Hepatocyte (in vitro differentiated cells): ENCODE measurements at regions not wholly inside any gene's neighbourhood (a gene's known extent, or its start where the extent isn't known, plus 50 kb on each side); places are given as distances from the start of the nearest gene placed in this dataset.
"Not testable (repeated sequence)": the region's sequence is repeated elsewhere in the genome, so short reads cannot be mapped to it uniquely, and the experiment has no call there.

Experiments
- DNase-seq: peaks from one replicate; pipeline ENCODE4 v3.0.0-alpha.2; 2016; ENCODE audit warnings: low spot score
- H2AFZ ChIP-seq: fragments of 200-600 bp; sonication (generic); 2 replicates; pipeline ENCODE4 v1.6.0; 2016; ENCODE audit warnings: antibody characterized with exemption, mild to moderate bottlenecking
- H3K27ac ChIP-seq: fragments of 200-600 bp; sonication (generic); 2 replicates; pipeline ENCODE4 v1.5.1; 2016; ENCODE audit warnings: mild to moderate bottlenecking
- H3K27me3 ChIP-seq: fragments of 200-600 bp; sonication (generic); 2 replicates; pipeline ENCODE4 v1.6.1; 2016
- H3K36me3 ChIP-seq: fragments of 200-600 bp; sonication (generic); replicated peaks from 2 replicates; pipeline ENCODE4 v1.5.1; 2016; ENCODE audit warnings: low read depth; ENCODE audit not compliant: insufficient read depth
- H3K4me1 ChIP-seq: fragments of 200-600 bp; sonication (generic); 2 replicates; pipeline ENCODE4 v1.5.1; 2016; ENCODE audit warnings: mild to moderate bottlenecking, moderate library complexity; ENCODE audit not compliant: insufficient read depth
- H3K4me2 ChIP-seq: fragments of 200-600 bp; sonication (generic); 2 replicates; pipeline ENCODE4 v1.6.0; 2016
- H3K4me3 ChIP-seq: fragments of 200-600 bp; sonication (generic); 2 replicates; pipeline ENCODE4 v1.5.1; 2016; ENCODE audit warnings: mild to moderate bottlenecking
- H3K79me2 ChIP-seq: fragments of 200-600 bp; sonication (generic); 2 replicates; pipeline ENCODE4 v1.6.0; 2017; ENCODE audit warnings: mild to moderate bottlenecking
- H3K9me2 ChIP-seq: fragments of 200-600 bp; sonication (generic); replicated peaks from 2 replicates; pipeline ENCODE4 v1.6.0; 2017; ENCODE audit warnings: mild to moderate bottlenecking; ENCODE audit not compliant: insufficient read depth
- H3K9me3 ChIP-seq: fragments of 200-600 bp; sonication (generic); 2 replicates; pipeline ENCODE4 v1.5.1; 2016; ENCODE audit warnings: low read depth, mild to moderate bottlenecking
- H4K20me1 ChIP-seq: fragments of 200-600 bp; sonication (generic); 2 replicates; pipeline ENCODE4 v1.6.0; 2016; ENCODE audit warnings: mild to moderate bottlenecking; ENCODE audit not compliant: insufficient read depth, poor library complexity, severe bottlenecking
- CTCF ChIP-seq: fragments of 200-600 bp; sonication (generic); IDR thresholded peaks from 2 replicates; pipeline ENCODE4 v1.5.1; 2016; ENCODE audit warnings: antibody characterized with exemption, mild to moderate bottlenecking; ENCODE audit not compliant: poor library complexity
- EZH2 ChIP-seq: fragments of 200-600 bp; sonication (generic); IDR thresholded peaks from 2 replicates; pipeline ENCODE4 v1.6.1; 2016; ENCODE audit warnings: antibody characterized with exemption, mild to moderate bottlenecking, borderline replicate concordance
- EZH2phosphoT487 ChIP-seq: fragments of 200-600 bp; sonication (generic); IDR thresholded peaks from one replicate; pipeline ENCODE4 v1.6.1; 2018; ENCODE audit warnings: antibody characterized with exemption, mild to moderate bottlenecking, low read depth, moderate library complexity; ENCODE audit not compliant: unreplicated experiment, severe bottlenecking
- WGBS: methylation state at CpG from one replicate; pipeline ENCODE4 v1.1.6; 2016; ENCODE audit warnings: low lambda C conversion rate; ENCODE audit errors: missing lambda C conversion rate; 5-methylcytosine and 5-hydroxymethylcytosine counted together

GRCh38 chr17:16878084-16878483 lies 93.8 kb downstream of the TNFRSF13B start:
- no peak overlapping the region for H3K4me3 ChIP-seq
- H3K9me2 ChIP-seq = no peaks in the 10 kb centered on the region
- no peaks in the 10 kb centered on the region for H3K36me3 ChIP-seq
- no peak overlapping the region for H3K27ac ChIP-seq
- H2AFZ ChIP-seq = no peak overlapping the region
- no peaks in the 10 kb centered on the region for H3K79me2 ChIP-seq
- H3K4me2 ChIP-seq = no peak overlapping the region
- no peaks in the 10 kb centered on the region for H3K4me1 ChIP-seq
- TF ChIP-seq EZH2phosphoT487 (no peak), EZH2 (no peak), CTCF (no peak)
- whole genome bisulfite sequencing = 90% methylated on average over 4 of the region's 4 CpGs
- H4K20me1 ChIP-seq = no peaks in the 10 kb centered on the region
- no peak for DNase-seq
- H3K27me3 ChIP-seq = no peaks in the 10 kb centered on the region
- H3K9me3 ChIP-seq = no peaks in the 10 kb centered on the region

GRCh38 chr17:16877099-16877498 lies 94.8 kb downstream of the TNFRSF13B start:
- H3K9me2 ChIP-seq = no peaks in the 10 kb centered on the region
- no peaks in the 10 kb centered on the region for H4K20me1 ChIP-seq
- no peak overlapping the region for H3K4me3 ChIP-seq
- no peak for DNase-seq
- no peaks in the 10 kb centered on the region for H3K9me3 ChIP-seq
- H3K27me3 ChIP-seq = no peaks in the 10 kb centered on the region
- H3K4me2 ChIP-seq = no peak overlapping the region
- TF ChIP-seq EZH2phosphoT487 = no peak
- TF ChIP-seq CTCF = no peak
- no peak overlapping the region for H3K27ac ChIP-seq
- H2AFZ ChIP-seq = no peak overlapping the region
- no peaks in the 10 kb centered on the region for H3K79me2 ChIP-seq
- WGBS = 92% methylated on average over 1 of the region's 1 CpG
- H3K4me1 ChIP-seq = no peaks in the 10 kb centered on the region
- no peaks in the 10 kb centered on the region for H3K36me3 ChIP-seq

- no peak overlapping the region for H3K27ac ChIP-seq
- no peak overlapping the region for H2AFZ ChIP-seq
- no peak overlapping the region for H3K4me3 ChIP-seq
- H3K36me3 ChIP-seq = no peaks in the 10 kb centered on the region
- no peaks in the 10 kb centered on the region for H3K27me3 ChIP-seq
- TF ChIP-seq CTCF (no peak), EZH2 (no peak), EZH2phosphoT487 (no peak)
- H3K4me2 ChIP-seq = no peak overlapping the region
- no peaks in the 10 kb centered on the region for H3K9me2 ChIP-seq
- H3K79me2 ChIP-seq = no peaks in the 10 kb centered on the region
- no peak for DNase-seq
- no peaks in the 10 kb centered on the region for H4K20me1 ChIP-seq
- no peaks in the 10 kb centered on the region for H3K9me3 ChIP-seq
- no peaks in the 10 kb centered on the region for H3K4me1 ChIP-seq
Observed at GRCh38 chr17:16875662-16876061, 96.3 kb downstream of the TNFRSF13B start.

- not testable (repeated sequence) for H3K27me3 ChIP-seq, H4K20me1 ChIP-seq, DNase-seq, H3K36me3 ChIP-seq, H3K4me1 ChIP-seq, H2AFZ ChIP-seq, H3K4me2 ChIP-seq, H3K9me3 ChIP-seq, H3K9me2 ChIP-seq, H3K79me2 ChIP-seq, H3K4me3 ChIP-seq, H3K27ac ChIP-seq
- 92% methylated on average over 11 of the region's 12 CpGs for WGBS
Observed at GRCh38 chr17:16874216-16874615, 97.7 kb downstream of the TNFRSF13B start.
